Gastroesophageal sphincter (tissue), 3 donors: ENCODE measurements at regions not wholly inside any gene's neighbourhood (a gene's known extent, or its start where the extent isn't known, plus 50 kb on each side); places are given as distances from the start of the nearest gene placed in this dataset.

Experiments used
- EP300 ChIP-seq: sonication (generic); formaldehyde crosslinking; IDR thresholded peaks from one replicate; pipeline ENCODE4 v1.6.1; 2017; ENCODE audit warnings: antibody characterized with exemption, mild to moderate bottlenecking
- POLR2A ChIP-seq, 2 donors: fragments of 450-650 bp; IDR thresholded peaks; one replicate each; pipeline ENCODE4 v1.6.1; 2017; ENCODE audit warnings: antibody characterized with exemption in 2 of 2, mild to moderate bottlenecking in 2 of 2, moderate library complexity in 1 of 2
- POLR2AphosphoS5 ChIP-seq: sonication (generic); formaldehyde crosslinking; IDR thresholded peaks from one replicate; pipeline ENCODE4 v1.6.1; 2017; ENCODE audit warnings: antibody characterized with exemption
- TF ChIP-seq, protein P1 (sequence below), 4 experiments: fragments of 200-600 bp in 2 of 4; fragments of 450-650 bp in 2 of 4; sonication (generic) in 1 of 4; IDR thresholded peaks; one replicate each; pipeline ENCODE4 v1.5.1; 2017 to 2019; ENCODE audit warnings: antibody characterized with exemption in 4 of 4, mild to moderate bottlenecking in 2 of 4, moderate library complexity in 2 of 4

DNA sequence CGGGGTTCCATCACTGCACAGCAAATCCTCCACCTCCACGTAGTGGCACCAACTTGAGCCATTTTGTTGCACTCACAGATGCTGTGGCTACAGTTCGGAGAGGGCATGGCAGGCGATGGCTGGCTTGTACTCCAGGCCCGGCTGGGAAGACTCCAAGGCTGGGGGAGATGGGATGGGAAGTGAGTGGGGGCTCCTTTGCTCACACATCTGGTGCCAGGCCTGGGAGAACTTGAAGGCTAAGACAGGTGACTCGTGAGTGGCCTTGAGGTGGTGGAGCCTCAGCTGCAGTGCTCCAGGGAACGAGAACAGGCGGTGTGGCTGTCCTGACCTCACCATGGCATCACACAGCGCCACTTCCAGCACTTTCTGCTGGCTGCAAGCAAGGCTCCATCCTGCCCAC is 87.9 kb downstream of the PLXNA1 start:
- TF ChIP-seq, protein P1, sequence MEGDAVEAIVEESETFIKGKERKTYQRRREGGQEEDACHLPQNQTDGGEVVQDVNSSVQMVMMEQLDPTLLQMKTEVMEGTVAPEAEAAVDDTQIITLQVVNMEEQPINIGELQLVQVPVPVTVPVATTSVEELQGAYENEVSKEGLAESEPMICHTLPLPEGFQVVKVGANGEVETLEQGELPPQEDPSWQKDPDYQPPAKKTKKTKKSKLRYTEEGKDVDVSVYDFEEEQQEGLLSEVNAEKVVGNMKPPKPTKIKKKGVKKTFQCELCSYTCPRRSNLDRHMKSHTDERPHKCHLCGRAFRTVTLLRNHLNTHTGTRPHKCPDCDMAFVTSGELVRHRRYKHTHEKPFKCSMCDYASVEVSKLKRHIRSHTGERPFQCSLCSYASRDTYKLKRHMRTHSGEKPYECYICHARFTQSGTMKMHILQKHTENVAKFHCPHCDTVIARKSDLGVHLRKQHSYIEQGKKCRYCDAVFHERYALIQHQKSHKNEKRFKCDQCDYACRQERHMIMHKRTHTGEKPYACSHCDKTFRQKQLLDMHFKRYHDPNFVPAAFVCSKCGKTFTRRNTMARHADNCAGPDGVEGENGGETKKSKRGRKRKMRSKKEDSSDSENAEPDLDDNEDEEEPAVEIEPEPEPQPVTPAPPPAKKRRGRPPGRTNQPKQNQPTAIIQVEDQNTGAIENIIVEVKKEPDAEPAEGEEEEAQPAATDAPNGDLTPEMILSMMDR (IDR thresholded peaks at IDR 0.05): no peak
- TF ChIP-seq POLR2A (IDR thresholded peaks at IDR 0.05) (no peak), EP300 (no peak), POLR2AphosphoS5 (no peak)
